Stomach (tissue), 4 donors: ENCODE measurements at regions not wholly inside any gene's neighbourhood (a gene's known extent, or its start where the extent isn't known, plus 50 kb on each side); places are given as distances from the start of the nearest gene placed in this dataset.

Experiments used
- CTCF ChIP-seq, 7 experiments: fragments of 450-650 bp in 4 of 7; fragments of 200-600 bp in 3 of 7; sonication (generic) in 3 of 7; IDR thresholded peaks; one replicate each; pipeline ENCODE4 v1.5.1; 2016 to 2019; ENCODE audit warnings: antibody characterized with exemption in 7 of 7, control low read depth in 2 of 7, mild to moderate bottlenecking in 1 of 7
- POLR2A ChIP-seq, 4 donors: fragments of 450-650 bp; IDR thresholded peaks; one replicate each; pipeline ENCODE4 v1.6.1; 2016; ENCODE audit warnings: antibody characterized with exemption in 4 of 4, control low read depth in 2 of 4, mild to moderate bottlenecking in 1 of 4, moderate library complexity in 1 of 4
- POLR2AphosphoS5 ChIP-seq, 3 donors: sonication (generic); formaldehyde crosslinking; IDR thresholded peaks; one replicate each; pipeline ENCODE4 v1.6.1; 2016; ENCODE audit warnings: antibody characterized with exemption in 3 of 3

DNA sequence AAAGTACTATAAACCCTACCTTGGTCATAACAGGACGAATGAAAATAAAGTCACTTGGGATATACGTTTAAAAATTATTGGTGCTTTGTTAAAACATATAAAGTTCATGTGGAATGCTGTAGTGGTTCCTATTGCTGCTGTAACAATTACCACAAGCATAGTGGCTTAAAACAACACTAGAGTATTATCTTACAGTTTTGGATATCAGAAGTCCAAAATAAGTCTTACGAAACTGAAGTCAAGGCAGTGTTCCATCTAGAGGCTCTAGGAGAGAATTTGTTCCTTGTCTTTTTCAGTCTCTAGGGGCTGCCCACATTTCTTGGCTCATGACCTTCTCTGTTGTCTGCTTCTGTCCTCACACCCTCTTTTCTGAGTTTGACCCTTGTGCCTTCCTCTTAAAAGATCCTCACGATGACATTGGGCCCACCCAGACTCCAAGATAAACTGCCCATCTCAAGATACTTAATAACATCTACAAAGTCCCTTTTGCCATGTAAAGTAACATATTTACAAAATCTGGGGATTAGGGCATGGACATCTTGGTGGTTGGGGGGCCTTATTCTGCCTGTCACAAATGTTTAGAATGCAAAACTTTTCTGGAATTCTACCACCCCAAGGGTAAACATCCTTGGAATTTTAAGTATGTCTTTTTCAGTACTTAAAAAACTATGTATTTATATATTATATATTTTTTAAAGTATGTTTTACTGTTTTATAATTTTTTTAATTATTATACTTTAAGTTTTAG lies 178.1 kb downstream of the ETNK1 start:
- TF ChIP-seq POLR2A (IDR thresholded peaks at IDR 0.05) (no peak), CTCF (IDR thresholded peaks at IDR 0.05) (no peak), POLR2AphosphoS5 (IDR thresholded peaks at IDR 0.05) (no peak)
